M059J (cell line): ENCODE measurements at regions not wholly inside any gene's neighbourhood (a gene's known extent, or its start where the extent isn't known, plus 50 kb on each side); places are given as distances from the start of the nearest gene placed in this dataset.

ENCODE experiments used
- DNase-seq: peaks from one replicate; pipeline ENCODE4 v3.0.0-alpha.2; 2012; ENCODE audit warnings: low read depth

- DNase-seq = no peak
Measured at GRCh38 chr5:103463261-103463660, 99.3 kb downstream of the NUDT12 start.

- peak; percentile 97 for DNase-seq
Measured at GRCh38 chr5:103461243-103461642, 101.3 kb downstream of the NUDT12 start.

DNA sequence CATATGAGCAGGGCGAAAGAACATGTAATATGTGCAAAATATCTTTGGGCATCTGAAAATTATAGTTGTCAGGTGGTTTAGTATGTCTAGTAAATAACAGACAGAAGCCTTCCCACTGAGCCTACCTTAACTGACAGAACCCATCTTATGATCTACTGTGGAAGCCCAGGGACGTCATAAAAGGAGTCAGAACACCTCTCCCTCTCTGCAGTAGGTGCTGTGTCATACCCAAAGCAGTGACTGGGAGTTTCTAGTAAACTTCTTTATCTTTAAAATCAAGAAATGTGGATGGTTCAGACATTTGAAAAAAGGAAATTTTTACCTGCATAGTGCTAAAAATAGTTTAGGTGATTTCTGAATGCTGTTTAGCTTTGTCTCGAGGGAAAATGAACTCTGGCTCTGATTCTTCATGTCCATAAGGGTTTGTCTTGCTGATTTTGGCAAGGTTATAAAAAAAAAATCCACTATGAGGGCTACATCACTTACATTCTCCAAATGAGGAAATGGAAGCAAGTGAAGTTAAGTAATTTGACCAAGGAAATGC is 104.0 kb downstream of the NUDT12 start:
- peak; percentile 54 for DNase-seq

- peak; percentile 46 for DNase-seq
Measured at GRCh38 chr5:103456476-103456875, 106.1 kb downstream of the NUDT12 start.

DNA sequence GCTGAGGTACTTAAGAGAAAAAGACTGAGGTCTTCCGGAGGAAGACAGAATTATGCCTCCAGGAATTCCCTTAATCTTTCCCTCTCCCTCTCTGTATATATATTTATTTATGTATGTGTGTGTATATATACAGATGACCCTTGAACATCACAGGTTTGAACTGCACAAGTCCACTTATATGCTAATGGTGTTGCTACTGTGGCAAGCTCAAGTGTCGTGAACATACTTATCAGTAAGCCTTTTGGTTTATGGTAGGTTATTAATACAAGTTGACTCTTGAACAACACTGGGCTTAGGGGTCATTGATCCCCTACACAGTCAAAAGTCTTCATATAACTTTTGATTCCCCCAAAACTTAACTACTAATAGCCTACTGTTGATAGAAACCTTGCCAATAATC is 106.8 kb downstream of the NUDT12 start:
- no peak for DNase-seq

- peak; percentile 27 for DNase-seq
Measured at GRCh38 chr5:103454770-103455169, 107.8 kb downstream of the NUDT12 start.

DNA sequence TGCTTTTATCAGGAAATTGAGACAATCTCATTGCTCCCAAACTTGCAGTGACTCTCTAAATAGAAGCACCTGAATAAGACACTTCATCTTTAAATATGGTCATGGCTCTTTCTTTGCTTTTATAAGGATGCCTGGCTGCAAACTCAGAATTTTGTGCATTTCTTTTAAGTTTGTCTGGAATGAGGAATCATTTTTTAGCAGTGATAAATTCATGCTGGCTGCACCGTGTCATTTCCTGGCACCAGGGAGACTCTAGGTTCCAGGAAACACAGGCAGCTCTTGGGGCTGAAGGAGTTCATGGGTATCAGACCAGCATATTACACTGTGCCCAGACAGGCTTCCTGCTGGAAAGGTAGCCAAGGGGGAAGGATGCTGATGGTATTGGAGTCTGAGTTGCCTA is 109.9 kb downstream of the NUDT12 start:
- peak; percentile 80 for DNase-seq

- DNase-seq = peak; percentile 33
Measured at GRCh38 chr5:103452089-103452488, 110.5 kb downstream of the NUDT12 start.

- no peak for DNase-seq
Measured at GRCh38 chr5:103451261-103451660, 111.3 kb downstream of the NUDT12 start.

GRCh38 chr5:103450333-103451061 is 112.1 kb downstream of the NUDT12 start:
- DNase-seq = peak; percentile 92

DNA sequence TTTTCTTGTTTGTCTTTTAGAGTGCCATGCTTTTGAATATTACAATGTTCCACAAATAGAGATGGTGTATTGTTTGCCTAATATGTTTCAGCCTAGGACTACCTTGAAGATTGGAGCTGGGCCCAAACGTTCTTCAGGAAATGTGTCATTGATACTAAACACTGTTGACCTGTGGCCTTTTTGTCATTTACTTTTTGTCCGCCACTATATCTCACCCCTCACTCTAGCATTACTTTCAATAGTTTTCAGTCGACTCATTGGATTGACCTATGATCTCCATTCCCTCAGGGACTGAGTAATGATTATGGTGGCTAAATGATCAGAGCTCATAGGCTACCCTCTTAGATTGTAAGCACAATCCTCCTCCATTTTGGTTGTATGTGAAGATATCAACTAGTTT is 115.8 kb downstream of the NUDT12 start:
- peak; percentile 88 for DNase-seq

DNA sequence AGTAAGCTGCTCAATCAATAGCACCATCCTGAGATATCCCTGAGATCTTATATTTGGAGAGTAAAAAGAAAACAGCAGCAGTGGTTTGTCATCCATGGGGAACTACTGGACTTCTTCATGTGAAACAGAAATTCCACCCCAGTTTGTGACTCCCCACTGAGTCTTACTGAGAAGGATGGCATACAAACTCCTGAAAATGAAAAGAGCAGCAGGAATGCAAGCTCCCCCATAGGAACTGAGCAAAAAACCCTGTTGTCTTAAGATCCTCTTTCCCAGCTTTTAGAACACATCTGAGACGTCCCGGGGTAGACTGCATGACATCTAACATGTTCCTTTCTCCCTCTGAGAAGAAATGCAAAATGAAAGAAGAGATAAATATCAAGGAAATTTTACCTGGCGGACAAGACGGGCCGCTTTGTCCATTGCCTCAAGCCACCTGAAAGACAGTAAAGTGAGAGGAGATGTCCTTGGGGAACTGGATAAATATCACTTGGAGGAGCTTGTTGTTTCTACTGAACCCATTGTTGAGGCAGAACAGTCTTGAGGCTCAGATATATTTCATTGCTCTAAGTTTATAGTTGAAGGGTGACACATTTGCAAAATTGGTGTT is 117.1 kb downstream of the NUDT12 start:
- DNase-seq = peak; percentile 43

- peak; percentile 91 for DNase-seq
Measured at GRCh38 chr5:103444333-103445038, 118.1 kb downstream of the NUDT12 start.

DNA sequence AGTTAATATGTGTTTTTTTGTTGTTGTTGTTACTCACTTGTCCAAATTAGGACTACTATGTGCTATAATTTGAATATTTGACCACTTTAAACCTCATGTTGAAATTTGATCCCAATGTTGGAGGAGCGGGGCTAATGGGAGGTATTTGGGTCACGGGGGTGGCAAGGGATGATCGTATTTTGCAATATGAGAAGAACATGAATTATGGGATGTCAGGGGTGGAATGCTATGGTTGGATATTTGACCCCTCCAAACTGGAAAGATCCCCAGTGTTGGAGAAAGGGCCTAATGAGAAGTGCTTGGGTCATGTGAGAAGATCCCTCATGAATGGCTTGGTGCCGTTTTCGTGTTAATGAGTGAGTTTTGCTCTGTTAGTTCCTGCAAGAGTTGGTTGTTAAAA is 119.8 kb downstream of the NUDT12 start:
- DNase-seq = no peak

- DNase-seq = no peak
Measured at GRCh38 chr5:103441523-103441922, 121.1 kb downstream of the NUDT12 start.

GRCh38 chr5:103439007-103439406 is 123.6 kb downstream of the NUDT12 start:
- no peak for DNase-seq

- DNase-seq = no peak
Measured at GRCh38 chr5:103436656-103437055, 125.9 kb downstream of the NUDT12 start.

DNA sequence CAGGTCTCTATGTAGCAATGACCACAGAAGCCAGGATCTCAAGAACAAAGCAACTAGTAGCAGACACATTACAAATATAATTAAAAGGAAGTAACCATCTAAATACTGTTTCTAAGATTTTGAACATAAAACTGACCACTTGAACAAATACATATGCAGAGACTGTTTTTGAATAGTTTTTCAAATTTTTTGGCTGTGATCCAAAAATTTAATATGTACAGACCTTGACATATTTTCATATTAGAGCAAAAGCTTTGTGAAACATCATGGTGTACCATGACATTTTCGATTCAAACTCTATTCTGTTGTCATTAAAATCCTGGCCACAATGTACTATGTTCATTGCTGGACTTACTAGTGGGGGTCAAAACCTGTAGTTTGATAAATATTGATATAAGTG is 126.5 kb downstream of the NUDT12 start:
- no peak for DNase-seq

- no peak for DNase-seq
Measured at GRCh38 chr5:103435136-103435889, 127.3 kb downstream of the NUDT12 start.

- DNase-seq = no peak
Measured at GRCh38 chr5:103434057-103434456, 128.5 kb downstream of the NUDT12 start.

GRCh38 chr5:103433211-103433610 is 129.4 kb downstream of the NUDT12 start:
- peak; percentile 57 for DNase-seq

DNA sequence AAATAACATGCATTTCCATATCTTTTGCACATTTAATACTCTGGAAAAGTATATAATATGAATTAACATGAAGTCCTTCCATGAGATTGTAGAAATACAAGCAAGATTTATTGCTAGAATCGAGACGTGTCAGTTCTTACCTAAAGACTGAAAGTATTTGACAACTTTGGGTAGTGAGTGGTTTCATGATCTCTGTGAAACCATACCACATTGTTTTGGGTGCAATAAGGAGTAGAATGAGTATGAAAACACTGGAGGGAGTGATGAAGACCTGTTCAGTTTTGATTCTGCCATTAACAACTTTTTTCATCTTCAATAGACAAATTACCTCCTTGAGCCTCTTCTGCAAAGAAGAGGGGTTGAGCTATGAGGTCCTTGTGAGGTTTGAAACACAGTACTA is 133.7 kb downstream of the NUDT12 start:
- no peak for DNase-seq
